Stimulated activated effector memory CD8-positive, alpha-beta T cell treated with anti-CD3 and anti-CD28 coated beads, Interleukin-12 subunit alpha, Interleukin-12 subunit beta, amount 100 ng/mL, for 72 hours (primary cell): ENCODE measurements at regions not wholly inside any gene's neighbourhood (a gene's known extent, or its start where the extent isn't known, plus 50 kb on each side); places are given as distances from the start of the nearest gene placed in this dataset.

Source experiments
- ATAC-seq: fragments of 150-1000 bp; cut with Tn5 transposase; 2 replicates; pipeline ENCODE4 v1.10.0; 2021
- DNase-seq, 2 donors: peaks; one replicate each; pipeline ENCODE4 v3.0.0; 2021 to 2022; ENCODE audit warnings: low spot score in 2 of 2
- H3K27ac Mint-ChIP-seq: one replicate; pipeline ENCODE4 v1.8.0; 2022; ENCODE audit warnings: mild to moderate bottlenecking, mixed read lengths
- H3K36me3 Mint-ChIP-seq: one replicate; pipeline ENCODE4 v1.8.0; 2022; ENCODE audit warnings: mild to moderate bottlenecking, mixed read lengths
- H3K4me1 Mint-ChIP-seq: one replicate; pipeline ENCODE4 v1.8.0; 2022; ENCODE audit warnings: mixed read lengths
- H3K4me3 Mint-ChIP-seq: one replicate; pipeline ENCODE4 v1.8.0; 2022; ENCODE audit warnings: mild to moderate bottlenecking, mixed read lengths
- H3K9me3 Mint-ChIP-seq: one replicate; pipeline ENCODE4 v1.8.0; 2022; ENCODE audit warnings: mixed read lengths

GRCh38 chr16:66170989-66171388, 195.5 kb upstream of the CDH5 start:
- DNase-seq (no peak), ATAC-seq (no peak)
- no peaks in the 10 kb centered on the region for H3K4me1 Mint-ChIP-seq
- H3K4me3 Mint-ChIP-seq = no peak overlapping the region
- H3K27ac Mint-ChIP-seq = no peak overlapping the region
- H3K36me3 Mint-ChIP-seq = no peaks in the 10 kb centered on the region
- no peaks in the 10 kb centered on the region for H3K9me3 Mint-ChIP-seq

- Mint-ChIP-seq H3K9me3 (no peaks in the 10 kb centered on the region), H3K4me3 (no peak overlapping the region), H3K27ac (no peak overlapping the region), H3K4me1 (no peaks in the 10 kb centered on the region), H3K36me3 (no peaks in the 10 kb centered on the region)
- ATAC-seq = no peak
- no peak for DNase-seq
These were observed 196.7 kb upstream of the CDH5 start for GRCh38 chr16:66169817-66170216.

GRCh38 chr16:66168777-66169176, 197.7 kb upstream of the CDH5 start:
- no peak for ATAC-seq
- H3K9me3 Mint-ChIP-seq = no peaks in the 10 kb centered on the region

GRCh38 chr16:66167564-66168291, 198.8 kb upstream of the CDH5 start:
- Mint-ChIP-seq H3K4me3 (no peak overlapping the region), H3K4me1 (no peaks in the 10 kb centered on the region), H3K27ac (no peak overlapping the region), H3K36me3 (no peaks in the 10 kb centered on the region), H3K9me3 (no peaks in the 10 kb centered on the region)
- ATAC-seq = no peak
- no peak for DNase-seq

More at GRCh38 chr16:66168777-66169176, 197.7 kb upstream of the CDH5 start:
- no peak overlapping the region for H3K27ac Mint-ChIP-seq
- H3K36me3 Mint-ChIP-seq = no peaks in the 10 kb centered on the region
- no peak for DNase-seq
- H3K4me3 Mint-ChIP-seq = no peak overlapping the region
- no peaks in the 10 kb centered on the region for H3K4me1 Mint-ChIP-seq

GRCh38 chr16:66166490-66166889, 200.0 kb upstream of the CDH5 start:
- Mint-ChIP-seq H3K4me3 (no peak overlapping the region), H3K9me3 (no peaks in the 10 kb centered on the region), H3K4me1 (no peaks in the 10 kb centered on the region), H3K36me3 (no peaks in the 10 kb centered on the region), H3K27ac (no peak overlapping the region)
- DNase-seq (no peak), ATAC-seq (no peak)

GRCh38 chr16:66165879-66166278, 200.6 kb upstream of the CDH5 start:
- no peak overlapping the region for H3K4me3 Mint-ChIP-seq
- no peak for ATAC-seq
- no peak overlapping the region for H3K27ac Mint-ChIP-seq
- no peaks in the 10 kb centered on the region for H3K4me1 Mint-ChIP-seq
- DNase-seq = no peak
- H3K36me3 Mint-ChIP-seq = no peaks in the 10 kb centered on the region
- no peaks in the 10 kb centered on the region for H3K9me3 Mint-ChIP-seq

- Mint-ChIP-seq H3K4me1 (no peaks in the 10 kb centered on the region), H3K4me3 (no peak overlapping the region), H3K36me3 (no peaks in the 10 kb centered on the region), H3K9me3 (no peaks in the 10 kb centered on the region), H3K27ac (no peak overlapping the region)
- DNase-seq = no peak
- no peak for ATAC-seq
These were observed 201.8 kb upstream of the CDH5 start for GRCh38 chr16:66164581-66165247.

GRCh38 chr16:66162821-66163220, 203.7 kb upstream of the CDH5 start:
- ATAC-seq (no peak), DNase-seq (no peak)
- H3K9me3 Mint-ChIP-seq = no peaks in the 10 kb centered on the region
- H3K27ac Mint-ChIP-seq = no peak overlapping the region
- no peaks in the 10 kb centered on the region for H3K4me1 Mint-ChIP-seq
- H3K4me3 Mint-ChIP-seq = no peak overlapping the region
- H3K36me3 Mint-ChIP-seq = no peaks in the 10 kb centered on the region

- Mint-ChIP-seq H3K36me3 (no peaks in the 10 kb centered on the region), H3K4me1 (no peaks in the 10 kb centered on the region), H3K9me3 (no peaks in the 10 kb centered on the region), H3K27ac (no peak overlapping the region), H3K4me3 (no peak overlapping the region)
- DNase-seq = no peak
- ATAC-seq = no peak
These were observed 204.5 kb upstream of the CDH5 start for GRCh38 chr16:66161942-66162341.

- Mint-ChIP-seq H3K4me3 (no peak overlapping the region), H3K4me1 (no peaks in the 10 kb centered on the region), H3K27ac (no peak overlapping the region), H3K9me3 (no peaks in the 10 kb centered on the region), H3K36me3 (no peaks in the 10 kb centered on the region)
- DNase-seq (no peak), ATAC-seq (no peak)
These were observed 205.2 kb upstream of the CDH5 start for GRCh38 chr16:66161269-66161668.

GRCh38 chr16:66159987-66160386, 206.5 kb upstream of the CDH5 start:
- DNase-seq (no peak), ATAC-seq (no peak)
- H3K27ac Mint-ChIP-seq = no peak overlapping the region
- H3K4me3 Mint-ChIP-seq = no peak overlapping the region
- no peaks in the 10 kb centered on the region for H3K36me3 Mint-ChIP-seq
- H3K9me3 Mint-ChIP-seq = no peaks in the 10 kb centered on the region
- H3K4me1 Mint-ChIP-seq = no peaks in the 10 kb centered on the region

- DNase-seq (no peak), ATAC-seq (no peak)
- H3K36me3 Mint-ChIP-seq = no peaks in the 10 kb centered on the region
- no peaks in the 10 kb centered on the region for H3K9me3 Mint-ChIP-seq
- no peak overlapping the region for H3K27ac Mint-ChIP-seq
- peaks cover 8% of the 10 kb centered on the region for H3K4me1 Mint-ChIP-seq
- H3K4me3 Mint-ChIP-seq = no peak overlapping the region
These were observed 210.0 kb upstream of the CDH5 start for GRCh38 chr16:66156538-66156937.

- Mint-ChIP-seq H3K36me3 (no peaks in the 10 kb centered on the region), H3K9me3 (no peaks in the 10 kb centered on the region), H3K27ac (no peak overlapping the region), H3K4me3 (no peak overlapping the region), H3K4me1 (peaks cover 8% of the 10 kb centered on the region)
- no peak for DNase-seq
- no peak for ATAC-seq
These were observed 210.6 kb upstream of the CDH5 start for GRCh38 chr16:66155933-66156332.

- DNase-seq (no peak), ATAC-seq (no peak)
- Mint-ChIP-seq H3K4me3 (no peak overlapping the region), H3K27ac (no peak overlapping the region), H3K4me1 (peaks cover 8% of the 10 kb centered on the region), H3K9me3 (no peaks in the 10 kb centered on the region), H3K36me3 (no peaks in the 10 kb centered on the region)
These were observed 211.7 kb upstream of the CDH5 start for GRCh38 chr16:66154801-66155200.

GRCh38 chr16:66152823-66153393, 213.6 kb upstream of the CDH5 start:
- H3K36me3 Mint-ChIP-seq = no peaks in the 10 kb centered on the region
- H3K4me1 Mint-ChIP-seq = peaks cover 8% of the 10 kb centered on the region
- no peak overlapping the region for H3K27ac Mint-ChIP-seq
- H3K4me3 Mint-ChIP-seq = no peak overlapping the region
- H3K9me3 Mint-ChIP-seq = no peaks in the 10 kb centered on the region
- ATAC-seq (no peak), DNase-seq (no peak)

GRCh38 chr16:66152181-66152580, 214.3 kb upstream of the CDH5 start:
- Mint-ChIP-seq H3K4me1 (peaks cover 8% of the 10 kb centered on the region), H3K36me3 (no peaks in the 10 kb centered on the region), H3K9me3 (no peaks in the 10 kb centered on the region), H3K27ac (no peak overlapping the region), H3K4me3 (no peak overlapping the region)
- ATAC-seq (no peak), DNase-seq (no peak)
